CD4-positive, alpha-beta T cell treated with Interleukin-12 subunit alpha and Interleukin-12 subunit beta, for 1 hour (primary cell): ENCODE measurements at regions not wholly inside any gene's neighbourhood (a gene's known extent, or its start where the extent isn't known, plus 50 kb on each side); places are given as distances from the start of the nearest gene placed in this dataset.
"Not testable (repeated sequence)": the region's sequence is repeated elsewhere in the genome, so short reads cannot be mapped to it uniquely, and the experiment has no call there.

Experiments
- DNase-seq: peaks from one replicate; pipeline ENCODE4 v3.0.0-alpha.2; 2020

DNA sequence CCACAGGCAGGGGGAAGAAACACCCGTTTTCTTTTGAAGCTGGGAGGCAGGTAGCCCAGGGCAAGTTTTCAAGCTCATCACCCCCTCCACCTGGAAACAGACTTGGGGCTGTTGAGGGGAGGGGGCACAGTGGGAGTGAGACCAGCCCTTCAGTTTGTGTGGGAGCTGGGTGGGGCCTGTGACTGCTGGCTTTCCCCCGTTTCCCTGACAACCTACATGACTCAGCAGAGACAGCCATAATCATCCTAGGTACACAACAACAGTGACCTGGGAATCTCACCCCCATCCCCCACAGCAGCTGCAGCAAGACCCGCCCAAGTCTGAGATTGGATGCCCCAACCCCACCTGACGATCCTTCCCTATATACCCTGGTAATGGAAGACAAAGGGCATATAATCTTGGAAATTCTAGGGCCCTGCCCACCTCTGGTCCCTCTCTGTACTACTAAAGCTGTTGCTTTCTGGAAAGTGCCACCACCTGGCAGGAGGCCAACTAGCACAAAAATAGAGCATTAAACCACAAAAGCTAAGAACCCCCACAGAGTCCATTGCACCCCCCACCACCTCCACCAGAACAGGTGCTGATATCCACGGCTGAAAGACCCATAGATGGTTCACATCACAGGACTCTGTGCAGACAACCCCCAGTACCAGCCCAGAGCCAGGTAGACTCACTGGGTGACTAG lies 422.2 kb upstream of the SGO1 start:
- DNase-seq: no peak

DNA sequence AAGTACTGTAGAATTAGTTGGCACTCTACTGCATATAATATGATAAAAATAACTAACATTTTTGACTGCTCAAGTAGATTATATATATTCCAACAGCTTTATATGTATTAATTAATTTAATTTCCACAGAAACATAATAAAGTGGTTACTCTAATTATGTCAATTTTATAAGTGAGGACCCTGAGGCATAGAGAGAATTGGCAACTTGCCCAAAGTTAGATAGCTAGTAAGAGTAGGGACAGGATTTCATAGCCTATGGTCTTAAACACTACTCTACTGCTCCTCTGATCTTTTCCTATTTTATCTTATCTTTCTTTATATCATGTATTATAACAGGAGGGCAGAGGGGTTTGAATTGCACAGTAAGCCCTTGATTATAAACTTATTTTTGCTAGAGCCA lies 418.7 kb upstream of the SGO1 start:
- no peak for DNase-seq

DNA sequence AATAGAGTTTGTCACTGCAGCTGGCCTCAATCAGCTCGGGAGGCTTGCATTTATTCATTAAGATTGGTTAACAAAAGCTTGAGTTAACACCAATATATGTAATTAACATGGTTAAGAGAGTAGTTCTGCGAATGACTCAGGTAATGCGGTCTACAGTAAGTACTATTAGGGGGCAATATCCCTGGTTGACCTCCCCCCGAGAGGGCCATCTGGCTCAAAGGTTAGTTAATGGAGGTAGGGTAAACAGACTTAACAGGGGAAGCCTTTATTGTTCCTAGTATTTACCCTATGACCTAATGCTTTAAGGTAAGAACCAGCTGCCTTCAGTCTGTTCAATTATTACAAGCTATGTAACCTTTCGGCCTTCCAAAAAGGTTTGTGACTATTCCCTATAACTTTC lies 403.3 kb upstream of the SGO1 start:
- no peak for DNase-seq

DNA sequence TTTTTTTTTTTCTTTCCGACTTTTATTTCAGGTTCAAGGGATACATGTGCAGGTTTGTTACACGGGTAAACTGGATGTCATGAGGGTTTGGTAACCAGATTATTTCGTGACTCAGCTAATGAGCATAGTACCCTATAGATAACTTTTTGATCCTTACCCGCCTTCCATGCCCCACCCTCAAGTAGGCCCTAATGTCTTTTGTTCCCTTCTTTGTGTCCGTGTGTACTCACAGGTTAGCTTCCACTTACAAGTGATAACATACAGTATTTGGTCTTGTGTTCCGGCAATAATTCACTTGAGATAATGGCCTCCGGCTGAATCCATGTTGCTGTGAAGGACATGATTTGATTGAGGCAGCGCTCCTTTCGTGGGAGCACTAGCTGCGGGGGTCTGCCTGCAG lies 402.8 kb upstream of the SGO1 start:
- no peak for DNase-seq

DNA sequence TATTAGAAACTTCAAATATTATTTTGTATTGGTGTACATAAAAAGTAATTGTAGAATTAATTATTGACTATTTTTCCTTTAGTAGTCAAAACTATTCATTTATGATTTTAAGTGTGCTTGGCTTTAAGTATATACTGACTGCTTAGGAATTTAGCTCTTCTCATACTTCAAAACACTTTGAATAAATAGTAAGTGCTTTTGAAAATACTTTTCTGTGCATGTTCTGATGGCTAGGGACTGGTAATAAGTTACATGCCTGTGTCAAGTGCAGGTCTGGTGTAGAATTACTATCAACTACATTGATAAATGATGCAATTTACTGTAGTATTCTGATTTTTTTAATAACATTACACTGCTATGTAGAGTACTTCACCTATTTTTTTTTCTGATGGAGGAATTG lies 397.6 kb upstream of the SGO1 start:
- DNase-seq: no peak

DNA sequence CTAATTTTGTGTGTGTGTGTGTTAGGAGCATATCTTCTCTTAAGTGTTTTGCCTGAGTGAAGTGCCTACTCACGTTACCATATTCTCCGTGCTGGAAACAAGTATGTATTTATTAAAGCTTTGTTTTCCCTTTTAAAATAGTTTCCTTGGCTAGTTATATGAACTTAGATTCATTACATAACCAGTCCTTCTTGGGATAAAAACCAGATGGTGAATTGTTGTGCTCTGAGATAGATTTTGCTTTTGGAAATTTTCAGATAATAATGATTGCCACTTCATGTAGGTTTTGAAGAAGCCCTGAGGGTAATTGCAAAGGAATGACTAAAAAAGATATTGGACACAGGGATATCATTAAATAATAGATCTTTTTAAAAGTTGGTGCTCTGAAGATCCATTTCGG lies 390.2 kb upstream of the SGO1 start:
- DNase-seq: no peak

DNA sequence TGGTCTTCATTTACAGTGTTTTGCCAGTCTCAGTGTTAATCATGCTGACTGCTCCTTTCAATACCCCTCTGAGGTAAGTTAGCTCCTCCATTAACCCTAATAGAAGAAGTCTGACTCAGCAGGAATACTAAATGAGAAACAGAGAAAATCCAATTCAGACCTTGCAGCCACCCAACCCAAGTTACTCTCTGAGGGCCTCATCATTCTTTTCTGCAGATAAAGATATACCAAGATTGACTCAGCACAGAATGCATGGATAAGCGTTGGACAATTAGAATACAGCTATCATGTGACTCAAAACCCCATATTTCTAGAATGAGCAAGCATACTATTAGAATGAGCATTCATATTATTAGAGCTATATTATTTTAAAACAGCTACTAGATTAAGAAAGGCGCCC lies 389.1 kb upstream of the SGO1 start:
- DNase-seq: no peak

DNA sequence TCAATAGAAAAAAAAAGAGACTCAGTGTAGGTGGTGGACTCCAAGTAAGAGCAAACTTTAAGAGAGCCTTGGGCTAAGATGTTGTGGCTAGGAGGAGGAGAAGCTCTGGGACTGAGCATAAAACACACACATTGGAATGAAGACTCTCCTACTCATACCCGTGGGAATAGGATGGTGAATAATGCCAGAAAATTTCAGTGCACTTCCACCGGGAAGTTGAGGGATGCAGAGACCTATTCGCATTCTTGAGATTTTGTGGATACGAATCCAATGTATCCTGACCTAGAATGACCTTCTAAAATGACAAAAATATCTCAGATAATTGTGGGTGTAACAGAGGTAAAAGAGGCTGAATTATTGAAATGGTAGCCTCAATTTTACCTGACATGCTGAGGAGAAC lies 388.7 kb upstream of the SGO1 start:
- DNase-seq: no peak

DNA sequence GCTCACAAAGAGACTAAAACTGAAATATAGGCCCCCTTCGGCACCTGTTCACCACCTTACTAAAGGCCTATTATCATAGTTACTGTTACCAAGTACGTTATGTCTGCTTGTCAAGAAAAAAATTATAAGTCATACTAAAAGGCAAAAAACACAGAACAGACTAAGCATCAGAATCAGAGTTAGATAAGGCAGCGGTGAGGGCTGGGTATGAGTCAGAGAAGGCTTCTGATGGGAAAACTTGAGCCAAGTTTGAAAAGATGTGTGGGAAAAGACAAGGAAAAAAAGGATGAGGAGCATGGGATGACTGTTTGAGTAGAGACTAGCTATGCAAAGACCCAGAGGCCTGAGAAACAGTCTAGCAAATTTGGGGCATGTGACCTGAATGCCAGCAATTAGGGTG lies 387.2 kb upstream of the SGO1 start:
- no peak for DNase-seq

DNA sequence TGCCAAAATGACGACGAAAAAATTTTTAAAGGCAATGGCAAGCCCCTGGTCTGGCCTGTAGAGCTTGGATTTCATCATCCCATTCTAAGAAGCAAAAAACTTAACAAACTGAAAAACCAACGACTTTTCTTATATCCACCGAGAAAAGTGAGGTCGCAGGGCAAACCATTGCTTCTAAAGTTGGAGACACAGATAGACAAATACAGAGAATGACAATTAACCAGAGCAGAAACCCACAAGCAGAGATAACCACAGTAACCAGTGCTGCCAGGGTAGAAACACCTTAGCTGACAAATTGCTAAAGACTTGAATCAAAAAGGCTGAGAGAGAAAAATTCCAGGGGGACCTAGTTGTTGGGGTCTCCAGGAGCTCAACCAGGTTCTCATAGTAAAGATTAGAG lies 386.5 kb upstream of the SGO1 start:
- DNase-seq: no peak

DNA sequence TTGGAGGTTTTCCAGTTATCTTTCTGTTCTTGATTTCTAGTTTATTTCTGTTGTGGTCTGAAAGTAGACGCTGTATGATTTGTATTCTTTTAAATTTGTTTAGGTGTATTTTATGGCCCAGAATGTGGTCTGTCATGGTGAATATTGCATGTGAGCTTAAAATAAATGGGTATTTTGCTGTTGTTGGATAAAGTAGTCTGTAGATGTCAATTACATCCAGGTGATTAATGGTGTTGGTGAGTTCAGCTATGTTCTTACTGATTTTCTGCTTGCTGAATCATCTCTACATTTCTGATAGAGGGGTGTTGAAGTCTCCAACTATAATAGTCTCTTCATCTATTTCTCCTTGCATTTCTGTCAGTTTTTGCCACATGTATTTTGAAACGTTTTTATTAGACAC lies 383.3 kb upstream of the SGO1 start:
- no peak for DNase-seq

DNA sequence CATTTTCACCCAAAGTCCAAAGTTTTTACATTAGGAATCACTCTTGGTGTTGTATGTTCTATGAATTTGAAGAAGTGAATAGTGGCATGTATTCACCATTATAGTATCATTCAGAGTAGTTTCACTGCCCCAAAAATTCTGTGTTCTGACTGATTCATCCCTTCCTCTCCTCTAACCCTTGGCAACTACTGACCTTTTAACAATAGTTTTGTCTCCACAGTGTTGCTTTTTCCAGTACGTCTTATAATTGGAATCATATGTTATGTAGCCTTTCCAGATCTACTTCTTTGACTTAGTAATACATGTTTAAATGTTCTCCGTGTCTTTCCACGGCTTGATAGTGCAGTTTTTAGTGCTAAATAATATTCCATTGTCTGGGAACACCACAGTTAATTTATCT lies 379.0 kb upstream of the SGO1 start:
- DNase-seq: no peak

DNA sequence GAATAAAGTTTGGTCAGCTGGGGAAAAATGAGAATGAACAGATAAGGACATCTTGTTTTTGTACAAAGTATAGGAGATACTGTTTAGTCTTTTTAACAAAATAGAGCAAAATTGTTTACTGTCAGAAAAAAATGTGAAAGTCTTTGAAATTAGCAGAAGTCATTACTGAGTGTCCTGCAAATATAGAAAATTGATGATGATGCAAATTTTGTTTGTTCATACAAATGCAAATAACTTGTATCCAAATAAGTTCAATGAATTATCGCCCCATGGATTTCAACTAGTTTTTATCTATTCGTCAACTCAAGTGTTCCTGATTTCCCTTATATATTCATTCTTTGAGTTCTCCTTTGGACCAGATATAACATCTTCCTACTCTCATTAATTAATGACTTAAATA lies 378.0 kb upstream of the SGO1 start:
- DNase-seq: no peak

DNA sequence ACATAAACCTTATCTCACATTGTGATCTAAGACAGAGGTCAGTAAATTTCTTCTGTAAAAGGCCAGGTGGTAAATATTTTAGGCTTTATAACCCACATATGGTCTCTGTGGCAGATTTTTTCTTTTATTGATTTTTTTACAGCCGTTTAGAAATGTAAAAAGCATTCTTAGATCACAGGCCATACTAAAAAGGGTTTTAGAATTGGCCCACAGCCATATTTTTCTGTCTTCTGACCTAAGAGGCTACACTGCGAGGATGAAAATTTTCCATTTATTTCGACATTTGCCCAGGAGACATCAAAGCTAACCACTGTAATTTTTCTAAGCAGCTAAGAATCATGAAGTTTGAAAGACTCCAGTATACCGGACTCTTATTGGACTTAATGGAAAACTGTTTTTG lies 377.2 kb upstream of the SGO1 start:
- no peak for DNase-seq

DNA sequence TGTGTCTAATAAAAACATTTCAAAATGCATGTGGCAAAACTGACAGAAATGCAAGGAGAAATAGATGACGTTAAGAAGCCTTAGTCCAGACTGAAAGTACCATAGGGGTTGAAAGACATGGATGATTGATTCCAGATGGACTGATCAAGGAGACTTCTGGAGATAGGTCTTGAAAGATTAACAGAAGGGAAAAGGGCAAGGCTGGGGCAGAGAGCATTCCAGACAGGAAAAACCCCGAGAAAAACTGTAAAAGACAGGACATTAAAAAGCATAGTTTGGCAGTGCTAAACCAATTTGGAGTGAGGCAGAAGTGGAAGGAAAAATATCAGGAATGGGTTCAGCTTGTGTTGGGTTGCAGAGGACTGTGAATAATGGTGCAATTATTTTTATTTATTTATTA lies 375.2 kb upstream of the SGO1 start:
- DNase-seq: no peak

DNA sequence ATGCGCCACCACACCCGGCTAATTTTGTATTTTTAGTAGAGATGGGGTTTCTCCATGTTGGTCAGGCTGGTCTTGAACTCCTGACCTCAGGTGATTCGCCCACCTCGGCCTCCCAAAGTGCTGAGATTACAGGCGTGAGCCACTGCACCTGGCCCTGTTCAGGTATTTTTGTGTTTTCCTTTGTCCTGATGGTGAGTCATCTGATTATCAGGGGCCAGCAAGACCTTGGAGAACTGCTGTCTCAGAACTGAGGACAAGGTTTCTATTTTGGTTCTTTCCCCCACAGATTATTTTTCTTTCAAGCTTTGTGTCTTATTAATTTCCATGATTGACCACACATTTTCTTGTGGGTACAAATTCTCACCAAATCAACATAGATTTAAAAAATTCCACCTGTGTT lies 374.4 kb upstream of the SGO1 start:
- DNase-seq: not testable (repeated sequence)

DNA sequence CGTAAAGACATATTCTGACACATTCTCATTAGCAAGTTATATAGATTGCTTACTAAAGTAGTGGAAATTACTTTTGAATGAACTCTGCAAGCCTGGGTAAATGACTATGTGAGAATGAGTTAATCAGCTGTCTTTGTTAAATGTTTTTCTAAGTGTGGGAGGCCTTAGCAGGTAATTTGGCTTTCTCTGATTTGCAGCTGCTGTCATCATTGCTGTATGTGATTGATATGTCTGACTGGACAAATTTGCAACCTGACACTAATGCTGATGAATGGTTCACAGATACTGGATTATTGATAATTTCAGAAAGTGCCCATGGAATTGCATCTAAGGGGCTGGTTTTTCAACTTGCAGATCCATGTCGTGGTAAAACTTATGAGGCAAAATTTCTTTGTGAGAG lies 372.2 kb upstream of the SGO1 start:
- no peak for DNase-seq

DNA sequence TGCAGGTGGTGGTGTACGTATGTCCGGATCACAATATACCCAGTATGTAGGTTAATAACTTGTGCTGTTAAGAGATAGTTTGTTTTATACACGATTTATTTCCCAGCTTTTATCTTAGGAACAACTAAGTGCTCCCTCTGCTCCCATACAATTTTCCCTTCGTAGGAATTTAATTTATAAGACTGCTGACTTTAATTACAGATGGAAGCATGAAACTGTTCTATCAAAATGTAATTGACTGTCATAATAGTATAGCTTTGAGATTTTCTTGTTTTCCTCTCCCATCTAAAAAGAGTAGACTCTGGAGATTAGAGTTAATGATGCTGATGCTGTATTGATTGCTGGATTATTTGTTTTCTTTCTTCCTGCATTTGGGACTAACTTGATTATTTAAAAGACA lies 370.7 kb upstream of the SGO1 start:
- no peak for DNase-seq

DNA sequence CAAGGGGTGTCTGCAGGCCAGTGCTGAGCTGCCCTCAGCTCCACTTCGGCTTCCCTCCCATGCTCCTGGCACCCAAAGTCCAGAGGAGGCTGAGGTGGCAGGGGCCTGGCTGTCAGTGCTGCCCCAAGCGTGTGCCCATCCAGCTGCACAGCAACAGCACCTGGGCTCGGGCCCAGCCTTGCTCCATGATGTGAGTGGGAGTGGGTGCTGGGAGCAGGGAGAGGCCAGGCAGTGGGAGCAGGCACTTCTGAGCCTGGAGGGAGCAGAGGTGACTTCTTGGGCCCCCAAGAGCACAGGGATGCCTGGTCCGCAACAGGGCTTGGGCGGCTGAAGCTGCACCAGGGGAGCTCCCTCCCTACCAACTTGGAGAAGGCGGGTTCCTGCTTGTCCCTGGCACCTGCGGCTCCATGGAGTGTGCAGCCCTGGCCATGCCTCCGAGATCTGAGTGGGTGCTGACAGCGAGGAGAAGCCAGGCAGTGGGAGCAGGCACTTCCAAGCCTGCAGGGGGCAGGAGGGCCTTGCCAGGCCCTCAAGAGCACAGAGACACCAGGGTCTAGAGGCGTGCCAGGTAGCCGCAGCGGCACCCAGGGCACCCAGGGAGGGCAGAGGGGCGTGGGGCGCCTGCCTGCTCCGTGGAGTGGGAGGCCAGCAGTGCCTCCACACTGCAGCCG lies 366.7 kb upstream of the SGO1 start:
- DNase-seq: no peak

DNA sequence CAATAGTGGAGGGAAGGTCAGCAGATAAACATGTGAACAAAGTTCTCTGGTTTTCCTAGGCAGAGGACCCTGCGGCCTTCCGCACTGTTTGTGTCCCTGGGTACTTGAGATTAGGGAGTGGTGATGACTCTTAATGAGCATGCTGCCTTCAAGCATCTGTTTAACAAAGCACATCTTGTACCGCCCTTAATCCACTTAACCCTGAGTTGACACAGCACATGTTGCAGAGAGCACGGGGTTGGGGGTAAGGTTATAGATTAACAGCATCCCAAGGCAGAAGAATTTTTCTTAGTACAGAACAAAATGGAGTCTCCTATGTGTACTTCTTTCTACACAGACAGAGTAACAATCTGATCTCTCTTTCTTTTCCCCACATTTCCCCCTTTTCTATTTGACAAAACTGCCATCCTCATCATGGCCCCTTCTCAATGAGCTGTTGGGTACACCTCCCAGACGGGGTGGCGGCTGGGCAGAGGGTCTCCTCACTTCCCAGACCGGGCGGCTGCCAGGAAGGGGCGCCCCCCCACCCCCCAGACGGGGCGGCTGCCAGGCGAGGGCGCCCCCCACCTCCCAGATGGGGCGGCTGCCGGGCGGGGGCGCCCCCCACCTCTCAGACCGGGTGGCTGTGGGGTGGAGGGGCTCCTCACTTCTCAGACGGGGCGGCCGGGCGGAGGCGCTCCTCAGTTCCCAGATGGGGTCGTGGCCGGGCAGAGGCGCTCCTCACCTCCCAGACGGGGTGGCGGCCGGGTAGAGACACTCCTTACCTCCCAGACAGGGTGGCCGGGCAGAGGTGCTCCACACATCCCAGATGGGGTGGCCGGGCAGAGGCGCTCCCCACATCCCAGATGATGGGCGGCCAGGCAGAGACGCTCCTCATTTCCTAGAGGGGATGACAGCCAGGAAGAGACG lies 361.6 kb upstream of the SGO1 start:
- DNase-seq: not testable (repeated sequence)

DNA sequence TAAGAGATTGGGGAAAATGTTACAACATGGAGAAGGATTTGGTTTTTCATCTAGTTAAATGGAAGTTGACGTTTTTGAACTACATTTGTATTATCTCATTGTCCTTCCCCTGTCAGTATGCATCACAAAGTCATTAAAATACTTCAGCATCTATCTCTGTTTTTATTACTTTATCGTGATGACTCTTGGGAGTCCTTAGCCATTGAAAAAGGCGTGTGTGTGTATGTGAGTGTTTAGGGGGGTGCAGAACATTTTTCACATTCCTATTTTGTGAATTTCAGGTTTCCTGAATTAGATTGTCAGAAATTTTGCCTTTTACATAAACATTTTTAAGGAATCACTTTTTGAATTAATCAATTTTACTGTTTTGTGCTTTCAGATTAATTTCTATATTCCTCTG lies 360.6 kb upstream of the SGO1 start:
- DNase-seq: no peak

DNA sequence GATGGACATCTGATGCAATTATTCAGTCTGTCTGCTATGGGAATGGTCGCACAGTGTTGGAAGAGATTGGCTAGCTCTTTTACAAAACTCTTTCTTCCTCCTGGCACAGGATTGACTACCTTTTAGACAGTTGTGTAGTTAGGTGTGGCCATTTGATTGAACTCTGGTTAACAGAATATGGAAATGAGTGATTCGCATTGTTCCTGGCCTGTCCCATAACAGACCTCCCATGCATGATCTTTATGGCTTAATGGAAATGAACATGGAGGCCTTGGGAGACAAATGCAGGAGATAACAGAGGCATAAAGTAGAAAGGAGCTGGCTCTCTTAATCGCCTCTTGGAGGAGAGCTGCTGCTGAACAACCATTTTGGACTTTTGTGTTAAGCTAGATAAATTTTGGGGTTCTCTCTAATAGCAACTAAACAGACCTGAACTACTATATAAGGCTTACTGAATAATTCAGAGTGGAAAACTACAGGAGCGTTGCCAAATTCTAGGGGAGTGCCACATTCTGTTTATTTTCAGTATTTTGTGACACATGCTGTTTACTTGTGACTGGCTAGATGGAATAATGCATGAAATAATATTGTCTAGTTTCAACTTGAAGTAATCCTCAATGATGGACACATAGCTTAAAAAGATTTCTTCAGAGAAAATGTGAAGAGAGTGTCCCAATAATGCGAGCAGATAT lies 357.7 kb upstream of the SGO1 start:
- DNase-seq: no peak

DNA sequence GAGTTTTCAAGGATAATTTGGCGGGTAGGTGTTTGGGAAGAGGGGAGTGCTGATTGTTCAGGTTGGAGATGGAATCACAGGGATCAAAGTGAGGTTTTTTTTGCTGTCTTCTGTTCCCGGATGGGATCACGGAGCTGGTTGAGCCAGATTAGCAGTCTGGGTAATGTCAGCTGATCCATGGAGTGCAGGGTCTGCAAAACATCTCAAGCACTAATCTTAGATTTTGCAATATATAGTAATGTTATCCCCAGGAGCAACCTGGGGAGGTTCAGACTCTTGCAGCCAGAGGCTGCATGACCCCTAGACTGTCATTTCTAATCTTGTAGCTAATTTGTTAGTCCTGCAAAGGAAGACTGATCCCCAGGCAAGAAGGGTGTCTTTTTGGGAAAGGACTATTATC lies 354.1 kb upstream of the SGO1 start:
- DNase-seq: no peak

DNA sequence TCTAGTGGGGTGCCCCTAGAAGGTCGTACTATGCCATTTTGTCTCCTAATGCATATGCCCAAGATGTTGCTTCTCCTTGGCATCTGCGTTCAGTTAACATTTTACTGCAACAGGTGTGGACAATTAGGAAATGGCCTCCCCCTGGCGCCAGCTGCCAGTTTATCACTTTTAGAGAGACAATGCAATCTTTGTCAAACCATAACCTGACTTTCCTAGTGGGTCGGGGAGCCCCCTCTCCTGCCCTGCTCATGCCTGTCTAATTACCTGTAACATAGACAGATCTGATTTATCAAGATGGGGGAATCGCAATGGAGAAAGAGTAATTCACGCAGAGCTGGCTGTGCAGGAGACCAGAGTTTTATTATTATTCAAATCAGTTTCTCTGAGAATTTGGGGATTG lies 353.7 kb upstream of the SGO1 start:
- DNase-seq: no peak
